Stimulated activated naive B cell treated with anti-CD40 and anti-IgM and Interleukin-4, amounts not matched to agents 10 μg/mL and 1 μg/mL and 100 μg/mL, for 72 hours (primary cell): ENCODE measurements at regions not wholly inside any gene's neighbourhood (a gene's known extent, or its start where the extent isn't known, plus 50 kb on each side); places are given as distances from the start of the nearest gene placed in this dataset.

Experiments used
- ATAC-seq, 2 donors: fragments of 150-1000 bp; cut with Tn5 transposase; replicated peaks; 2 replicates each; pipeline ENCODE4 v1.10.0; 2021; ENCODE audit warnings: moderate library complexity in 1 of 2
- DNase-seq: peaks from one replicate; pipeline ENCODE4 v3.0.0; 2021
- H3K27ac Mint-ChIP-seq: one replicate; pipeline ENCODE4 v1.8.0; 2022; ENCODE audit warnings: mild to moderate bottlenecking, mixed read lengths
- H3K27me3 Mint-ChIP-seq, 2 donors: one replicate each; pipeline ENCODE4 v1.8.0; 2022; ENCODE audit warnings: mixed read lengths in 2 of 2
- H3K36me3 Mint-ChIP-seq, 2 donors: one replicate each; pipeline ENCODE4 v1.8.0; 2022; ENCODE audit warnings: mixed read lengths in 2 of 2, mild to moderate bottlenecking in 1 of 2
- H3K4me1 Mint-ChIP-seq, 2 donors: one replicate each; pipeline ENCODE4 v1.8.0; 2022; ENCODE audit warnings: mixed read lengths in 2 of 2, mild to moderate bottlenecking in 1 of 2
- H3K4me3 Mint-ChIP-seq, 2 donors: one replicate each; pipeline ENCODE4 v1.8.0; 2022; ENCODE audit warnings: mild to moderate bottlenecking in 2 of 2, mixed read lengths in 2 of 2, moderate library complexity in 1 of 2
- H3K9me3 Mint-ChIP-seq, 2 donors: one replicate each; pipeline ENCODE4 v1.8.0; 2022; ENCODE audit warnings: mixed read lengths in 2 of 2, mild to moderate bottlenecking in 1 of 2

DNA sequence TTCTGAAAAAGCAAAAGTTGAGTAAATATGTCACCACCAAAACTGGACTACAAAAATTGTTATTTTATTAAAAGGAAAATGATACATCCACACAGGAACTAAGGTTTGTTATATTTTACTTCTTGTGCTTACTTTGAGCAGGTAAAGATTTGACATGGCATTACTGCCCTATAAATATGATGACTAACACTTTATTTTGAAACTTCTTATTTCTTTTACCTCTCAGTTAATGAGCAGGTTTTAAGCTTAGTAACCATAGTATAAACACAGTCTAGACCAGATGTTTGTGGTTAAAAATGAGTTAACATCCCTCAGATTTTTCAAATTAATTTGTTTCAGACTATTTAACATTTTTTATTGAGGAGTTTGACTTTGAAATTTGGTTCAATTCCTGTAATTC, 862.5 kb upstream of the USP15 start:
- Mint-ChIP-seq H3K36me3 (no peaks in the 10 kb centered on the region), H3K4me1 (no peaks in the 10 kb centered on the region), H3K27me3 (no peaks in the 10 kb centered on the region), H3K4me3 (no peak overlapping the region), H3K27ac (no peak overlapping the region), H3K9me3 (peaks cover 7 to 16% of the 10 kb centered on the region in 2 donors)
- ATAC-seq (no peak), DNase-seq (no peak)

- H3K27ac Mint-ChIP-seq: no peak overlapping the region
- no peaks in the 10 kb centered on the region for H3K36me3 Mint-ChIP-seq
- H3K27me3 Mint-ChIP-seq: no peaks in the 10 kb centered on the region
- no peaks in the 10 kb centered on the region for H3K4me1 Mint-ChIP-seq
- H3K4me3 Mint-ChIP-seq: no peak overlapping the region
- DNase-seq: no peak
- ATAC-seq: no peak
- H3K9me3 Mint-ChIP-seq: peaks cover 9 to 10% of the 10 kb centered on the region in 2 donors
Observed at GRCh38 chr12:61412201-61412600, 848.0 kb upstream of the USP15 start.

GRCh38 chr12:61414470-61414869, 845.7 kb upstream of the USP15 start:
- no peak overlapping the region for H3K27ac Mint-ChIP-seq
- ATAC-seq: no peak
- no peaks in the 10 kb centered on the region for H3K27me3 Mint-ChIP-seq
- H3K9me3 Mint-ChIP-seq: peaks cover 5 to 6% of the 10 kb centered on the region in 2 donors
- no peak overlapping the region for H3K4me3 Mint-ChIP-seq
- DNase-seq: no peak
- H3K4me1 Mint-ChIP-seq: no peaks in the 10 kb centered on the region
- H3K36me3 Mint-ChIP-seq: no peaks in the 10 kb centered on the region

DNA sequence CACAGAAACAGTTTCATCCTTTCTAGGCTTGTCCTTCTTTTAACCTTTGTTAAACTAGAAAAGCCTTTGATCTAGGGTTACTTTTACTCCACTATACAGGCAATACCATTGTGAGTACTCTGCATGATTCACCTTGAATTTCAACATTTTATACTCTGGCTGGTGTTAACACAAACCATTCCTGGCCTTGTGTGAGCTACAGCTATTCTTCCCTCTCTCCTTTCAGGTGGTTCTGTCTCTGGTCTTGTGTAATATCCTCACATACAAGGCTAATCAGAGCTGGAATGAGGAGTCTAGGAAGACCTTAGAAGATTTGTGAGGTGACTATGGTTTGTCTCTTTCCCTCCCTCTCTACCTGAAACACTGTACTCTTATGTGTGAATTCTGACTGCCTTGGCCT, 837.4 kb upstream of the USP15 start:
- Mint-ChIP-seq H3K27ac (no peak overlapping the region), H3K9me3 (peaks cover 5 to 6% of the 10 kb centered on the region in 2 donors), H3K4me1 (no peaks in the 10 kb centered on the region), H3K4me3 (no peak overlapping the region), H3K36me3 (no peaks in the 10 kb centered on the region), H3K27me3 (no peaks in the 10 kb centered on the region)
- DNase-seq (no peak), ATAC-seq (no peak)

GRCh38 chr12:61452076-61452475, 808.1 kb upstream of the USP15 start:
- H3K27me3 Mint-ChIP-seq: no peaks in the 10 kb centered on the region
- H3K36me3 Mint-ChIP-seq: no peaks in the 10 kb centered on the region
- H3K4me1 Mint-ChIP-seq: no peaks in the 10 kb centered on the region
- DNase-seq: no peak
- peaks cover 4 to 6% of the 10 kb centered on the region in 2 donors for H3K9me3 Mint-ChIP-seq
- H3K27ac Mint-ChIP-seq: no peak overlapping the region
- no peak for ATAC-seq
- H3K4me3 Mint-ChIP-seq: no peak overlapping the region

GRCh38 chr12:61487728-61488127, 772.5 kb upstream of the USP15 start:
- DNase-seq: no peak
- no peak overlapping the region for H3K27ac Mint-ChIP-seq
- no peaks in the 10 kb centered on the region for H3K4me1 Mint-ChIP-seq
- no peaks in the 10 kb centered on the region for H3K36me3 Mint-ChIP-seq
- H3K4me3 Mint-ChIP-seq: no peak overlapping the region
- H3K9me3 Mint-ChIP-seq: peaks cover 6% of the 10 kb centered on the region in 2 donors
- no peaks in the 10 kb centered on the region for H3K27me3 Mint-ChIP-seq
- no peak for ATAC-seq

DNA sequence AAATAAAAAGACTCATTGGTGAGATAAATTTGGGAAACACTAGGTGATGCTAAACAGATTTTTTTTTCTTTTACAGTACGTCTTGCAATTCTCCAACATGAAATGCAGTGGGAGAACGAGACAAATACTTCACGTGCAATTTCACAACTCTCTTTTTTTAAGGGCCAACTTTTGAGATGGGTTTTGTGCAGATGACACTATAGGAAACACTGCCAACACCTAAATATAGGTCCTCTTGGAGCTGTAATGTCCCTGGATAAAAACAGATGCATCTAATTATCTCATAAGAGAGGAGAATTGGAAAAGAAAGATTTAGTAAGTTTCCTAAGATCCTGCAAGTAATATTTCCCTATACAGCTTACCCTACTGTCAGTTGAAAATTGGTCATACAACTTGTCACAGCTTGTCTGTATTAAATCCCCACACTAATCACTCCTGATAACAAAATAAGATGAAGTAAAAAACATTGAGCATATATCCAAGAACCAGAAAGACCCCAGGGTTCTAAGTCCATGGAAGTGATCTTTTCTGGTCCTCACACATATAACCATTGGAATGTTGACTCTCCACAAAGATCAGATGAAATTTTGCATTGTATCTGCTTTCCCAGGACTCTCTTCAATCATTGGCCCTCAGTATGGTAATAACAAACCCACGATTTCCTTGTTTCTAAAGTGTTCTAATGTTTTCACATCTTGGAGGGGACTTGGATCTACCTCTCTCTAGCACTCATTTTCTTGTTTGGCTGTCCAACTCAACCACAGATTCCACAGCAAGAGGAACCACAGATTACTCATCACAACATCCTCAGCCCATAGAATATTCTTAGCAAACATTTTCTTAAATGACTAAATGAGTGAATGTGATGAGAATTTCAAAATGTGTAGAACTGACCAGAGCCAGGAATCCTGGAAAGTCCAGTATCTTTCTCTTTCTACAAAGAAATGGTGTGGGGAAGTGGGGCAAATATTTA, 769.4 kb upstream of the USP15 start:
- DNase-seq: no peak
- no peaks in the 10 kb centered on the region for H3K36me3 Mint-ChIP-seq
- ATAC-seq: no peak
- no peak overlapping the region for H3K27ac Mint-ChIP-seq
- no peaks in the 10 kb centered on the region for H3K4me1 Mint-ChIP-seq
- no peaks in the 10 kb centered on the region for H3K27me3 Mint-ChIP-seq
- peaks cover 0 to 2% of the 10 kb centered on the region in 2 donors for H3K9me3 Mint-ChIP-seq
- no peak overlapping the region for H3K4me3 Mint-ChIP-seq

DNA sequence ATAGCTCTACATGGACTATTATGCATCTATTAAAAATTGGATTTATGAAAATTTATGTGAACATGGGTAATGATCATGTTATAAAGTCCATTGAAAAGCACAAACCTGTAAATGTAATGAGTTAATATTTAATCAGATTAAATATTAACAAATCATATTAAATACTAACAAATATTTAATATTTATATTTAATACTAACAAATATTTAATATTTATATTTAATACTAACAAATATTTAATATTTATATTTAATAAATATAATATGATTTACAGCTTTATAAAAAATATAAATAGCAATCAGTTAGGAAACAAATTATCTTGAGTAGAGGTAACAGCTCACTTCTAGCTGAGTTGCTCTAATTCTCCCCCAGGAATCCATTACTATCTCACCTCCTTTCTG, 758.0 kb upstream of the USP15 start:
- no peaks in the 10 kb centered on the region for H3K27me3 Mint-ChIP-seq
- H3K36me3 Mint-ChIP-seq: no peaks in the 10 kb centered on the region
- ATAC-seq (no peak), DNase-seq (no peak)
- H3K4me3 Mint-ChIP-seq: no peak overlapping the region
- peaks cover 0 to 4% of the 10 kb centered on the region in 2 donors for H3K9me3 Mint-ChIP-seq
- no peak overlapping the region for H3K27ac Mint-ChIP-seq
- no peaks in the 10 kb centered on the region for H3K4me1 Mint-ChIP-seq

DNA sequence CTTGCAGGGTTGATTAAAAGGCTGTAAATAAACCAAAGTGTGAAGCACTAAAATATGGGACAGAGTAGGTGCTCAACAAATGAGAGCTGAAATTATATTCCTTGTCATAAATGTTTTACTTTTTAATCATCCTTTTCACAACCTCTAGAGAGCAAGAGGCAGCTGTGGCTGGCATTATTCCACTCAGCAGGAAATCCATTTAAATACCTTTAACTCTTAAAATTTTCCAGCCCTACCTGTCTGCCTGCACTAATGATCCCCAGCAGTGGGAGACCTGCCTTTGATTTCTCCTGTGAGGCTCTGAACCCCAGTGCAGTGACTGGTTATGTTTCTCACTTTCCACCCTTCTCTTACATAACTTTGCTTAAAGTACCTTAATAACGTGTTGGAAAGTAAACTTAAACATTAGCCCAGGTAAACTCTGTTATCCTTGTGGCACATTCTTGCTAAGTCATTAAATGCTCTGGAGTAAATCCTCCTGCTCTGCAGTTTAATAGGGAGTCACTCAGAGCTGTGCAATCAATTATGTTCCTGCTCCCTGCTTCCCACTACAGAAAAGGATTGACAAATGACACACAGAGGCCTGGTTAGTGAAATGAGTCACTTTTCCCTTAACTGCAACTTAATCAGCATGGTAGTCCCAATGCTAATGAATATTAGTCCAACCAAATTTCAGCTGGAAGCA, 755.7 kb upstream of the USP15 start:
- Mint-ChIP-seq H3K9me3 (peaks cover 0 to 3% of the 10 kb centered on the region in 2 donors), H3K4me1 (no peaks in the 10 kb centered on the region), H3K27me3 (no peaks in the 10 kb centered on the region), H3K4me3 (no peak overlapping the region), H3K27ac (no peak overlapping the region), H3K36me3 (no peaks in the 10 kb centered on the region)
- no peak for ATAC-seq
- DNase-seq: no peak

- Mint-ChIP-seq H3K9me3 (peaks cover 4 to 8% of the 10 kb centered on the region in 2 donors), H3K4me1 (no peaks in the 10 kb centered on the region), H3K36me3 (no peaks in the 10 kb centered on the region), H3K27ac (no peak overlapping the region), H3K27me3 (no peaks in the 10 kb centered on the region), H3K4me3 (no peak overlapping the region)
- DNase-seq (no peak), ATAC-seq (no peak)
Observed at GRCh38 chr12:61513499-61513898, 746.7 kb upstream of the USP15 start.

DNA sequence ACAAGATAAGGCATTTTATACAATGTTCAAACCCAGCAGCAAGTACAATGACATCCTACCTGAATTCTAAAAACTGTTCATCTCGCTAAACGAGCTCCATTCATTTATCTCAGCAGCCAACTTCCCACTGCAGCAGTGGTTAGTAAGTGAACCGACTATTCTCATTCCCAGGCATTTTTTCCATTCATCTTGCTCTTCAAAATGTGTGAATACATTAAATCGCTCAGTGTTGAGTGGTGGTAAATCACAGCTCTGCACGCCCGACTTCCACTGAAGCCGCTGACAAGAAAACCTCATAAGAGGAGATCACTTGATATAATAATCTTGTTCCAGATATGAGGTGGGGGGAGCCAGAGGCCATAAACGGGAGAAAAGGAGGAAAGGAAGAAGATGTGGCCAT, 746.2 kb upstream of the USP15 start:
- Mint-ChIP-seq H3K4me3 (no peak overlapping the region), H3K27me3 (no peaks in the 10 kb centered on the region), H3K27ac (no peak overlapping the region), H3K9me3 (peaks cover 4 to 8% of the 10 kb centered on the region in 2 donors), H3K36me3 (no peaks in the 10 kb centered on the region), H3K4me1 (no peaks in the 10 kb centered on the region)
- ATAC-seq (no peak), DNase-seq (no peak)

- no peak for ATAC-seq
- Mint-ChIP-seq H3K36me3 (no peaks in the 10 kb centered on the region), H3K4me3 (no peak overlapping the region), H3K4me1 (no peaks in the 10 kb centered on the region), H3K27ac (no peak overlapping the region), H3K9me3 (peaks cover 3 to 5% of the 10 kb centered on the region in 2 donors), H3K27me3 (no peaks in the 10 kb centered on the region)
- DNase-seq: no peak
Observed at GRCh38 chr12:61521258-61521657, 738.9 kb upstream of the USP15 start.

DNA sequence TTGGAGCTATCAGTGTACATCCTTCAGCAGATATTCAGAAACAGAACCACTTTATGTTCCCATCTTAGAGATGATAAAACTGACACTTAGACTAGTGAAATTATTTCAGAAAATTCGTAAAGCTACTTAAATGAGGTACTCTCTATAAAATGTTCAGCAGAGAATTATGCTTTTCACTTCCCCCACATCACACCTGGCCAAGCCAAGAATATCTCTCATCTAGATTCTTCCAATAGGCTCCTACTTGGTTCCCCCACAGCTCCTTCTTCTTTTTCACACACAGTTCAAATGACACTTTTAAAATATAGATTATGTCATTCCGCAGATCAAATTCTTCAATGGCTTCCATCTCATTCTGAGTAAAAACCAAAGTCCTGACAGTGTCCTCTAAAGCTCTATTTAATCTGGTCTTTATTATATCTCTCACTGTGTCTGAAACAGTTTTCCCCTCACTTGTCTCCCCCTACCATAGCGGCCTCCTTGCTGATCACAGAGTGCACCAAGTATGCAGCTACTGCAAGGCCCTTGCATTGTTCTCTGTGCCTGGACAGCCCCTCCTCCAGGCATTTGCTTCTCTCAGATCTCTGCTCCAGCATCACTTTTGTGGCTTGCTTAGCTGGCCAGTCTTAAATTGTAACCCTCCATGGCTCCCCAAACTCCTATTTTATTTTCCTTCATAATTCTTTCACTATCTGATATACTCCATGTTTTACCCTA, 736.8 kb upstream of the USP15 start:
- peaks cover 3 to 5% of the 10 kb centered on the region in 2 donors for H3K9me3 Mint-ChIP-seq
- H3K4me1 Mint-ChIP-seq: no peaks in the 10 kb centered on the region
- no peaks in the 10 kb centered on the region for H3K36me3 Mint-ChIP-seq
- H3K4me3 Mint-ChIP-seq: no peak overlapping the region
- no peaks in the 10 kb centered on the region for H3K27me3 Mint-ChIP-seq
- no peak overlapping the region for H3K27ac Mint-ChIP-seq
- DNase-seq (no peak), ATAC-seq (no peak)

GRCh38 chr12:61524851-61525250, 735.4 kb upstream of the USP15 start:
- Mint-ChIP-seq H3K4me1 (no peaks in the 10 kb centered on the region), H3K4me3 (no peak overlapping the region), H3K27ac (no peak overlapping the region), H3K27me3 (no peaks in the 10 kb centered on the region), H3K9me3 (peaks cover 3 to 5% of the 10 kb centered on the region in 2 donors), H3K36me3 (no peaks in the 10 kb centered on the region)
- no peak for ATAC-seq
- DNase-seq: no peak
